Tibial nerve (tissue), 4 donors: ENCODE measurements at regions not wholly inside any gene's neighbourhood (a gene's known extent, or its start where the extent isn't known, plus 50 kb on each side); places are given as distances from the start of the nearest gene placed in this dataset.

Experiments
- DNase-seq, 2 donors: peaks; one replicate each; pipeline ENCODE4 v3.0.0-alpha.2; 2019; ENCODE audit warnings: low spot score in 2 of 2
- H3K27ac ChIP-seq, 4 donors: fragments of 200-600 bp; sonication (generic) in 3 of 4; one replicate each; pipeline ENCODE4 v1.5.1; 2017 to 2019; ENCODE audit warnings: mild to moderate bottlenecking in 1 of 4
- H3K27me3 ChIP-seq, 2 donors: fragments of 200-600 bp; sonication (generic) in 1 of 2; one replicate each; pipeline versions ENCODE4 v1.5.1 to v1.6.0; 2017 to 2019
- H3K36me3 ChIP-seq, 3 donors: fragments of 200-600 bp; sonication (generic); one replicate each; pipeline ENCODE4 v1.5.1; 2018 to 2019
- H3K4me1 ChIP-seq, 4 donors: fragments of 200-600 bp; sonication (generic) in 3 of 4; one replicate each; pipeline ENCODE4 v1.5.1; 2017 to 2019
- H3K4me3 ChIP-seq, 4 donors: fragments of 200-600 bp; sonication (generic) in 3 of 4; one replicate each; pipeline ENCODE4 v1.5.1; 2017 to 2019; ENCODE audit warnings: mild to moderate bottlenecking in 1 of 4, moderate library complexity in 1 of 4
- H3K9me3 ChIP-seq, 4 donors: fragments of 200-600 bp; sonication (generic) in 3 of 4; one replicate each; pipeline ENCODE4 v1.5.1; 2017 to 2019
- CTCF ChIP-seq, 5 experiments: fragments of 200-600 bp in 3 of 5; fragments of 450-650 bp in 2 of 5; sonication (generic) in 3 of 5; IDR thresholded peaks; one replicate each; pipeline ENCODE4 v1.5.1; 2016 to 2019; ENCODE audit warnings: antibody characterized with exemption in 5 of 5, mild to moderate bottlenecking in 3 of 5, moderate library complexity in 2 of 5
- EP300 ChIP-seq, 2 donors: sonication (generic); formaldehyde crosslinking; IDR thresholded peaks; one replicate each; pipeline ENCODE4 v1.6.1; 2017; ENCODE audit warnings: antibody characterized with exemption in 2 of 2, mild to moderate bottlenecking in 1 of 2
- POLR2A ChIP-seq, 2 donors: fragments of 450-650 bp; IDR thresholded peaks; one replicate each; pipeline ENCODE4 v1.6.1; 2017; ENCODE audit warnings: antibody characterized with exemption in 2 of 2, mild to moderate bottlenecking in 2 of 2, moderate library complexity in 2 of 2
- WGBS, 2 donors: methylation state at CpG; one replicate each; pipeline ENCODE4 v1.1.5; 2018; 5-methylcytosine and 5-hydroxymethylcytosine counted together

- no peak for DNase-seq
- 76 to 91% methylated on average over 2 of the region's 2 CpGs for WGBS, 2 donors
- Histone ChIP-seq H3K36me3 (no peaks in the 10 kb centered on the region), H3K27me3 (no peaks in the 10 kb centered on the region), H3K4me1 (no peaks in the 10 kb centered on the region), H3K27ac (no peak overlapping the region), H3K9me3 (peaks cover 0 to 12% (median 0%) of the 10 kb centered on the region in 4 donors), H3K4me3 (no peak overlapping the region)
- no peak for TF ChIP-seq EP300 (IDR thresholded peaks at IDR 0.05)
- no peak for TF ChIP-seq CTCF (IDR thresholded peaks at IDR 0.05)
- no peak for TF ChIP-seq POLR2A (IDR thresholded peaks at IDR 0.05)
These were observed 182.9 kb upstream of the CST7 start for GRCh38 chr20:24766143-24766527.

- Histone ChIP-seq H3K9me3 (peaks cover 0 to 5% (median 0%) of the 10 kb centered on the region in 4 donors), H3K27ac (no peak overlapping the region), H3K36me3 (no peaks in the 10 kb centered on the region), H3K4me3 (no peak overlapping the region), H3K27me3 (no peaks in the 10 kb centered on the region), H3K4me1 (no peaks in the 10 kb centered on the region)
- no peak for TF ChIP-seq CTCF (IDR thresholded peaks at IDR 0.05)
- TF ChIP-seq EP300 (IDR thresholded peaks at IDR 0.05) = no peak
- TF ChIP-seq POLR2A (IDR thresholded peaks at IDR 0.05) = no peak
- 89 to 94% methylated on average over 6 to 7 of the region's 7 CpGs for WGBS, 2 donors
- DNase-seq = no peak
These were observed 182.0 kb upstream of the CST7 start for GRCh38 chr20:24766826-24767622.

- TF ChIP-seq EP300 (IDR thresholded peaks at IDR 0.05) = no peak
- no peak for TF ChIP-seq CTCF (IDR thresholded peaks at IDR 0.05)
- TF ChIP-seq POLR2A (IDR thresholded peaks at IDR 0.05) = no peak
- WGBS, 2 donors = 90 to 95% methylated on average over 4 of the region's 4 CpGs
- Histone ChIP-seq H3K27ac (no peak overlapping the region), H3K4me1 (no peaks in the 10 kb centered on the region), H3K9me3 (peaks cover 0 to 5% (median 0%) of the 10 kb centered on the region in 4 donors), H3K4me3 (no peak overlapping the region), H3K27me3 (no peaks in the 10 kb centered on the region), H3K36me3 (no peaks in the 10 kb centered on the region)
- no peak for DNase-seq
These were observed 181.4 kb upstream of the CST7 start for GRCh38 chr20:24767623-24768100.

GRCh38 chr20:24768201-24768636 is 180.8 kb upstream of the CST7 start:
- WGBS, 2 donors = 56 to 64% methylated on average over 4 of the region's 4 CpGs
- TF ChIP-seq CTCF (IDR thresholded peaks at IDR 0.05) = no peak
- TF ChIP-seq POLR2A (IDR thresholded peaks at IDR 0.05) = no peak
- TF ChIP-seq EP300 (IDR thresholded peaks at IDR 0.05) = no peak
- no peak overlapping the region for H3K27ac ChIP-seq
- no peaks in the 10 kb centered on the region for H3K36me3 ChIP-seq
- DNase-seq = no peak
- H3K4me1 ChIP-seq = no peaks in the 10 kb centered on the region
- no peaks in the 10 kb centered on the region for H3K27me3 ChIP-seq
- H3K9me3 ChIP-seq = peaks cover 0 to 5% (median 0%) of the 10 kb centered on the region in 4 donors
- no peak overlapping the region for H3K4me3 ChIP-seq
